Fibroblast of lung (primary cell): ENCODE measurements at regions not wholly inside any gene's neighbourhood (a gene's known extent, or its start where the extent isn't known, plus 50 kb on each side); places are given as distances from the start of the nearest gene placed in this dataset.

Source experiments
- DNase-seq, 2 donors: peaks; one replicate each; pipeline versions ENCODE4 v3.0.0 to v3.0.0-alpha.2; 2010; ENCODE audit warnings: low read depth in 2 of 2
- H2AFZ ChIP-seq: 2 replicates; pipeline ENCODE4 v1.5.1; 2012; ENCODE audit warnings: low read length, control low read depth, inconsistent platforms
- H3K27ac ChIP-seq: 2 replicates; pipeline ENCODE4 v1.5.1; 2011; ENCODE audit warnings: low read length, control low read depth; ENCODE audit not compliant: insufficient read depth
- H3K27me3 ChIP-seq: 2 replicates; pipeline ENCODE4 v1.5.1; 2011; ENCODE audit warnings: mild to moderate bottlenecking, low read length; ENCODE audit not compliant: control insufficient read depth, insufficient read depth
- H3K36me3 ChIP-seq: 2 replicates; pipeline ENCODE4 v1.5.1; 2011; ENCODE audit warnings: low read length; ENCODE audit not compliant: control insufficient read depth, insufficient read depth
- H3K4me1 ChIP-seq: 2 replicates; pipeline ENCODE4 v1.5.1; 2011; ENCODE audit warnings: low read length; ENCODE audit not compliant: control insufficient read depth, insufficient read depth; ENCODE audit errors: extremely low read depth
- H3K4me2 ChIP-seq: 2 replicates; pipeline ENCODE4 v1.5.1; 2011; ENCODE audit warnings: low read length, control low read depth; ENCODE audit not compliant: insufficient read depth; ENCODE audit errors: extremely low read depth
- H3K4me3 ChIP-seq, 4 experiments: fragments of 200-600 bp in 1 of 4; sonication (generic) in 1 of 4; replicated peaks in 1 of 4; 2 replicates each; pipeline ENCODE4 v1.5.1; 2011 to 2016; ENCODE audit warnings: low read length in 4 of 4, low read depth in 3 of 4, mild to moderate bottlenecking in 3 of 4, control low read depth in 2 of 4, inconsistent platforms in 1 of 4, mixed read lengths in 1 of 4; ENCODE audit not compliant: insufficient read depth in 1 of 4; ENCODE audit errors: control extremely low read depth in 1 of 4
- H3K79me2 ChIP-seq: 2 replicates; pipeline ENCODE4 v1.5.1; 2012; ENCODE audit warnings: mild to moderate bottlenecking, low read length, inconsistent platforms; ENCODE audit not compliant: control insufficient read depth, insufficient read depth
- H3K9ac ChIP-seq: 2 replicates; pipeline ENCODE4 v1.5.1; 2011; ENCODE audit warnings: mild to moderate bottlenecking, low read length, control low read depth; ENCODE audit not compliant: insufficient read depth
- H3K9me3 ChIP-seq: 2 replicates; pipeline ENCODE4 v1.5.1; 2012; ENCODE audit warnings: low read depth, low read length; ENCODE audit not compliant: control insufficient read depth, insufficient read depth
- H4K20me1 ChIP-seq: 2 replicates; pipeline ENCODE4 v1.5.1; 2011; ENCODE audit warnings: low read length; ENCODE audit not compliant: control insufficient read depth, insufficient read depth; ENCODE audit errors: extremely low read depth
- EZH2 ChIP-seq: IDR thresholded peaks from 2 replicates; pipeline ENCODE4 v1.5.1; 2012; ENCODE audit warnings: low read length, control low read depth, mild to moderate bottlenecking; ENCODE audit errors: missing control alignments
- TF ChIP-seq, protein P1 (sequence below), 2 donors: IDR thresholded peaks in 1 of 2; conservative IDR thresholded peaks in 1 of 2; 1 replicate in 1 of 2; 2 replicates in 1 of 2; pipeline ENCODE4 v1.5.1; 2011 to 2012; ENCODE audit warnings: low read length in 2 of 2, control low read depth in 1 of 2, inconsistent platforms in 1 of 2, low read depth in 1 of 2, mild to moderate bottlenecking in 1 of 2

- Histone ChIP-seq H3K9ac (no peak overlapping the region), H3K4me2 (no peak overlapping the region), H3K9me3 (no peaks in the 10 kb centered on the region), H4K20me1 (no peaks in the 10 kb centered on the region), H3K4me3 (no peak overlapping the region), H2AFZ (no peak overlapping the region), H3K79me2 (no peaks in the 10 kb centered on the region), H3K27me3 (no peaks in the 10 kb centered on the region), H3K27ac (no peak overlapping the region), H3K4me1 (peaks cover 6% of the 10 kb centered on the region), H3K36me3 (no peaks in the 10 kb centered on the region)
- no peak for TF ChIP-seq EZH2
- TF ChIP-seq, protein P1, sequence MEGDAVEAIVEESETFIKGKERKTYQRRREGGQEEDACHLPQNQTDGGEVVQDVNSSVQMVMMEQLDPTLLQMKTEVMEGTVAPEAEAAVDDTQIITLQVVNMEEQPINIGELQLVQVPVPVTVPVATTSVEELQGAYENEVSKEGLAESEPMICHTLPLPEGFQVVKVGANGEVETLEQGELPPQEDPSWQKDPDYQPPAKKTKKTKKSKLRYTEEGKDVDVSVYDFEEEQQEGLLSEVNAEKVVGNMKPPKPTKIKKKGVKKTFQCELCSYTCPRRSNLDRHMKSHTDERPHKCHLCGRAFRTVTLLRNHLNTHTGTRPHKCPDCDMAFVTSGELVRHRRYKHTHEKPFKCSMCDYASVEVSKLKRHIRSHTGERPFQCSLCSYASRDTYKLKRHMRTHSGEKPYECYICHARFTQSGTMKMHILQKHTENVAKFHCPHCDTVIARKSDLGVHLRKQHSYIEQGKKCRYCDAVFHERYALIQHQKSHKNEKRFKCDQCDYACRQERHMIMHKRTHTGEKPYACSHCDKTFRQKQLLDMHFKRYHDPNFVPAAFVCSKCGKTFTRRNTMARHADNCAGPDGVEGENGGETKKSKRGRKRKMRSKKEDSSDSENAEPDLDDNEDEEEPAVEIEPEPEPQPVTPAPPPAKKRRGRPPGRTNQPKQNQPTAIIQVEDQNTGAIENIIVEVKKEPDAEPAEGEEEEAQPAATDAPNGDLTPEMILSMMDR (conservative IDR thresholded peaks at IDR 0.05 in 1 of 2, IDR thresholded peaks at IDR 0.05 in 1 of 2; ENCODE audit: low read depth in 1 of 2, low read length in 2 of 2): no peak
- no peak for DNase-seq
Observed at GRCh38 chr1:221840511-221841243, 98.8 kb upstream of the DUSP10 start.

GRCh38 chr1:221839782-221840395, 98.0 kb upstream of the DUSP10 start:
- H3K79me2 ChIP-seq: no peaks in the 10 kb centered on the region
- no peak overlapping the region for H3K27ac ChIP-seq
- no peak overlapping the region for H3K4me2 ChIP-seq
- H3K4me3 ChIP-seq: no peak overlapping the region
- DNase-seq: peak; percentile 51 to 61
- H4K20me1 ChIP-seq: no peaks in the 10 kb centered on the region
- TF ChIP-seq, protein P1 (conservative IDR thresholded peaks at IDR 0.05 in 1 of 2, IDR thresholded peaks at IDR 0.05 in 1 of 2; ENCODE audit: low read depth in 1 of 2, low read length in 2 of 2): no peak
- no peak for TF ChIP-seq EZH2
- no peaks in the 10 kb centered on the region for H3K36me3 ChIP-seq
- no peak overlapping the region for H2AFZ ChIP-seq
- peaks cover 4% of the 10 kb centered on the region for H3K4me1 ChIP-seq
- H3K9ac ChIP-seq: no peak overlapping the region
- no peaks in the 10 kb centered on the region for H3K27me3 ChIP-seq
- H3K9me3 ChIP-seq: no peaks in the 10 kb centered on the region

DNA sequence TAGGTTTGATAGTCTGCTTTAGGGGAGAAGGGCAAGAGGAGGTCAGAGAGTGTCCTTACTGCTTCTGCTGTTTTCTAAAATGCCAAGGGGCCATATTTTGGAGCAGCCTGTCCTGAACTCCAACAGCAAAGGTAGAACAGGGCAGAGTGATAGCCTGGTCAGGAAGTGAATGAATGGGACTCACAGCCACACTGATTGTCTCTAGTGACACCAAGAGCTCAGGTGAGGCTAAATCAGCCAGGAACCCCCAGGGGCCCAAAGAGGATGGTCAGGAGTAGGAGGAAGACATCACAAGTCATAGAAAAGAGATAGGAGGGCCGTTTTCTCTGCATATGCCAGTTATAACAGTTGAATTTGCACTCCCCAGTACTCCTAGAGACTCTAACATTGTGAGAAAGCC, 97.4 kb upstream of the DUSP10 start:
- H3K4me2 ChIP-seq: no peak overlapping the region
- H3K9ac ChIP-seq: no peak overlapping the region
- no peak overlapping the region for H3K27ac ChIP-seq

More for the DNA sequence above, 97.4 kb upstream of the DUSP10 start:
- Histone ChIP-seq H3K36me3 (no peaks in the 10 kb centered on the region), H3K4me1 (peaks cover 4% of the 10 kb centered on the region), H3K9me3 (no peaks in the 10 kb centered on the region), H3K4me3 (no peak overlapping the region), H3K79me2 (no peaks in the 10 kb centered on the region), H4K20me1 (no peaks in the 10 kb centered on the region), H3K27me3 (no peaks in the 10 kb centered on the region), H2AFZ (no peak overlapping the region)
- no peak for TF ChIP-seq EZH2
- TF ChIP-seq, protein P1 (conservative IDR thresholded peaks at IDR 0.05 in 1 of 2, IDR thresholded peaks at IDR 0.05 in 1 of 2; ENCODE audit: low read depth in 1 of 2, low read length in 2 of 2): no peak
- no peak for DNase-seq
